ENCODE measurements at regions not wholly inside any gene's neighbourhood (a gene's known extent, or its start where the extent isn't known, plus 50 kb on each side); places are given as distances from the start of the nearest gene placed in this dataset.

- no peak for DNase-seq
Observed at GRCh38 chr14:31966896-31967668, 110.0 kb upstream of the ARHGAP5 start.

- DNase-seq: no peak
Observed at GRCh38 chr14:31967669-31967975, 109.5 kb upstream of the ARHGAP5 start.

- no peak for DNase-seq
Observed at GRCh38 chr14:31968107-31968810, 108.8 kb upstream of the ARHGAP5 start.

GRCh38 chr14:31968956-31969698 lies 108.0 kb upstream of the ARHGAP5 start:
- DNase-seq: no peak

GRCh38 chr14:31969699-31970240 lies 107.3 kb upstream of the ARHGAP5 start:
- no peak for DNase-seq

GRCh38 chr14:31970744-31971143 lies 106.4 kb upstream of the ARHGAP5 start:
- DNase-seq: no peak

- no peak for DNase-seq
Observed at GRCh38 chr14:31971612-31972011, 105.5 kb upstream of the ARHGAP5 start.

- DNase-seq: no peak
Observed at GRCh38 chr14:31977001-31977556, 100.0 kb upstream of the ARHGAP5 start.

- DNase-seq: no peak
Observed at GRCh38 chr14:31978423-31978822, 98.7 kb upstream of the ARHGAP5 start.

GRCh38 chr14:31982642-31983041 lies 94.5 kb upstream of the ARHGAP5 start:
- DNase-seq: no peak

- no peak for DNase-seq
Observed at GRCh38 chr14:31986405-31986804, 90.7 kb upstream of the ARHGAP5 start.

GRCh38 chr14:31987721-31988120 lies 89.4 kb upstream of the ARHGAP5 start:
- DNase-seq: no peak

GRCh38 chr14:31988244-31988643 lies 88.9 kb upstream of the ARHGAP5 start:
- no peak for DNase-seq

GRCh38 chr14:31990183-31990857 lies 86.8 kb upstream of the ARHGAP5 start:
- no peak for DNase-seq

GRCh38 chr14:31990926-31991572 lies 86.1 kb upstream of the ARHGAP5 start:
- DNase-seq: no peak

GRCh38 chr14:31992011-31992447 lies 85.1 kb upstream of the ARHGAP5 start:
- DNase-seq: no peak

GRCh38 chr14:31993521-31993951 lies 83.6 kb upstream of the ARHGAP5 start:
- no peak for DNase-seq

- DNase-seq: no peak
Observed at GRCh38 chr14:31994391-31995033, 82.6 kb upstream of the ARHGAP5 start.

- DNase-seq: no peak
Observed at GRCh38 chr14:32003585-32003984, 73.5 kb upstream of the ARHGAP5 start.

- no peak for DNase-seq
Observed at GRCh38 chr14:32004300-32004699, 72.8 kb upstream of the ARHGAP5 start.

- no peak for DNase-seq
Observed at GRCh38 chr14:32005628-32006027, 71.5 kb upstream of the ARHGAP5 start.

Measured in central memory CD4-positive, alpha-beta T cell (primary cell).